CD14-positive monocyte (primary cell): ENCODE measurements at regions not wholly inside any gene's neighbourhood (a gene's known extent, or its start where the extent isn't known, plus 50 kb on each side); places are given as distances from the start of the nearest gene placed in this dataset.

Experiments
- DNase-seq, 3 donors: peaks; one replicate each; pipeline ENCODE4 v3.0.0-alpha.2; 2011 to 2022
- H2AFZ ChIP-seq: 2 replicates; pipeline ENCODE4 v1.6.0; 2012; ENCODE audit warnings: mild to moderate bottlenecking, low read depth, low read length, inconsistent platforms; ENCODE audit not compliant: insufficient read depth, poor library complexity, severe bottlenecking
- H3K27ac ChIP-seq, 2 donors: 1 replicate in 1 of 2; 2 replicates in 1 of 2; pipeline ENCODE4 v1.5.1; 2012 to 2013; ENCODE audit warnings: low read length in 2 of 2, control low read depth in 1 of 2, inconsistent platforms in 1 of 2, low read depth in 1 of 2, mild to moderate bottlenecking in 1 of 2
- H3K27me3 ChIP-seq, 2 donors: one replicate each; pipeline versions ENCODE4 v1.6.0 to v1.6.1; 2011 to 2013; ENCODE audit warnings: low read length in 2 of 2; ENCODE audit not compliant: control insufficient read depth in 2 of 2, insufficient read depth in 2 of 2
- H3K36me3 ChIP-seq, 2 donors: replicated peaks in 1 of 2; 1 replicate in 1 of 2; 2 replicates in 1 of 2; pipeline versions ENCODE4 v1.5.1 to v1.6.1; 2012 to 2013; ENCODE audit warnings: low read length in 2 of 2, control low read depth in 1 of 2, inconsistent platforms in 1 of 2, mild to moderate bottlenecking in 1 of 2; ENCODE audit not compliant: insufficient read depth in 2 of 2, control insufficient read depth in 1 of 2
- H3K4me1 ChIP-seq, 2 donors: 1 replicate in 1 of 2; 2 replicates in 1 of 2; pipeline versions ENCODE4 v1.5.1 to v1.6.1; 2012 to 2013; ENCODE audit warnings: low read length in 2 of 2, control low read depth in 1 of 2, inconsistent platforms in 1 of 2, mild to moderate bottlenecking in 1 of 2, moderate library complexity in 1 of 2; ENCODE audit not compliant: insufficient read depth in 2 of 2, control insufficient read depth in 1 of 2
- H3K4me2 ChIP-seq: replicated peaks from 2 replicates; pipeline ENCODE3; 2012; ENCODE audit warnings: low read length, moderate library complexity, mild to moderate bottlenecking; ENCODE audit not compliant: poor library complexity, severe bottlenecking; ENCODE audit errors: extremely low read depth
- H3K4me3 ChIP-seq, 3 experiments: fragments of 200-600 bp in 1 of 3; sonication (generic) in 1 of 3; replicated peaks in 1 of 3; 1 replicate in 2 of 3; 2 replicates in 1 of 3; pipeline ENCODE4 v1.5.1; 2011 to 2013; ENCODE audit warnings: low read length in 3 of 3, mild to moderate bottlenecking in 3 of 3, control low read depth in 2 of 3, low read depth in 2 of 3, inconsistent platforms in 1 of 3, moderate library complexity in 1 of 3
- H3K79me2 ChIP-seq: 2 replicates; pipeline ENCODE4 v1.6.0; 2012; ENCODE audit warnings: mild to moderate bottlenecking, control low read depth, inconsistent platforms, low read length, moderate library complexity; ENCODE audit not compliant: insufficient read depth
- H3K9ac ChIP-seq: 2 replicates; pipeline ENCODE4 v1.6.0; 2017; ENCODE audit warnings: low read length, mild to moderate bottlenecking; ENCODE audit not compliant: insufficient read depth, poor library complexity, severe bottlenecking
- H3K9me3 ChIP-seq, 2 donors: replicated peaks in 1 of 2; 1 replicate in 1 of 2; 2 replicates in 1 of 2; pipeline versions ENCODE4 v1.5.1 to v1.6.1; 2012 to 2013; ENCODE audit warnings: low read length in 2 of 2, control low read depth in 1 of 2; ENCODE audit not compliant: control insufficient read depth in 1 of 2, insufficient read depth in 1 of 2
- H4K20me1 ChIP-seq: 2 replicates; pipeline ENCODE4 v1.6.0; 2012; ENCODE audit warnings: mild to moderate bottlenecking, low read length, control low read depth, moderate library complexity; ENCODE audit not compliant: insufficient read depth
- H3K27ac Mint-ChIP-seq, 7 donors: one replicate each; pipeline ENCODE4 v1.8.0; 2020; ENCODE audit warnings: mild to moderate bottlenecking in 7 of 7, mixed read lengths in 7 of 7, moderate library complexity in 6 of 7, inconsistent platforms in 2 of 7
- H3K27me3 Mint-ChIP-seq, 3 donors: one replicate each; pipeline ENCODE4 v1.8.0; 2021 to 2022; ENCODE audit warnings: low read depth in 3 of 3, mild to moderate bottlenecking in 3 of 3, mixed read lengths in 3 of 3, moderate library complexity in 3 of 3, inconsistent platforms in 1 of 3
- H3K36me3 Mint-ChIP-seq, 2 donors: one replicate each; pipeline ENCODE4 v1.8.0; 2020; ENCODE audit warnings: mixed read lengths in 2 of 2, inconsistent platforms in 1 of 2, mild to moderate bottlenecking in 1 of 2
- H3K4me1 Mint-ChIP-seq: one replicate; pipeline ENCODE4 v1.8.0; 2020; ENCODE audit warnings: mild to moderate bottlenecking, mixed read lengths
- H3K4me3 Mint-ChIP-seq, 2 donors: one replicate each; pipeline ENCODE4 v1.8.0; 2020; ENCODE audit warnings: mild to moderate bottlenecking in 2 of 2, mixed read lengths in 2 of 2, moderate library complexity in 1 of 2
- H3K9me3 Mint-ChIP-seq, 7 donors: one replicate each; pipeline ENCODE4 v1.8.0; 2020 to 2022; ENCODE audit warnings: mixed read lengths in 7 of 7, mild to moderate bottlenecking in 6 of 7, moderate library complexity in 6 of 7, inconsistent platforms in 2 of 7
- CTCF ChIP-seq: fragments of 200-600 bp; IDR thresholded peaks from one replicate; pipeline ENCODE4 v1.8.0; 2022; ENCODE audit warnings: antibody characterized with exemption, mild to moderate bottlenecking
- WGBS: methylation state at CpG from one replicate; pipeline ENCODE4 v1.1.5; 2013; ENCODE audit warnings: missing lambda C conversion rate; ENCODE audit not compliant: insufficient coverage; 5-methylcytosine and 5-hydroxymethylcytosine counted together
- intact Hi-C, 2 donors: fragments of 100-400 bp; cut with micrococcal nuclease; formaldehyde crosslinking; loops; one replicate each; pipeline versions ENCODE4 v1.15.0 to v1.15.1; 2023

- Histone ChIP-seq H3K4me2 (no peak overlapping the region), H3K27me3 (no peaks in the 10 kb centered on the region), H3K36me3 (no peaks in the 10 kb centered on the region), H3K9me3 (peaks cover 0 to 3% of the 10 kb centered on the region in 2 donors), H3K4me1 (no peaks in the 10 kb centered on the region), H4K20me1 (no peaks in the 10 kb centered on the region), H3K79me2 (no peaks in the 10 kb centered on the region), H3K9ac (no peak overlapping the region), H3K27ac (no peak overlapping the region), H2AFZ (no peak overlapping the region), H3K4me3 (no peak overlapping the region)
- Mint-ChIP-seq H3K4me3 (no peak overlapping the region), H3K27ac (peak overlapping the region in 1 of 7 donors; percentile 51), H3K27me3 (no peaks in the 10 kb centered on the region), H3K36me3 (no peaks in the 10 kb centered on the region), H3K9me3 (peaks cover 0 to 7% (median 2%) of the 10 kb centered on the region in 7 donors), H3K4me1 (no peaks in the 10 kb centered on the region)
- no CpG with 5 or more reads among the region's 1 CpG for WGBS
- intact Hi-C loops = no loop called here
- DNase-seq = no peak
- TF ChIP-seq CTCF = no peak
Observed at GRCh38 chr18:43757273-43757672, 480.0 kb upstream of the SYT4 start.

GRCh38 chr18:43758734-43759133, 481.4 kb upstream of the SYT4 start:
- Mint-ChIP-seq H3K9me3 (peaks cover 0 to 6% (median 3%) of the 10 kb centered on the region in 7 donors), H3K4me3 (no peak overlapping the region), H3K36me3 (no peaks in the 10 kb centered on the region), H3K4me1 (no peaks in the 10 kb centered on the region), H3K27ac (no peak overlapping the region), H3K27me3 (no peaks in the 10 kb centered on the region)
- Histone ChIP-seq H3K9ac (no peak overlapping the region), H3K4me1 (no peaks in the 10 kb centered on the region), H4K20me1 (no peaks in the 10 kb centered on the region), H3K36me3 (no peaks in the 10 kb centered on the region), H2AFZ (no peak overlapping the region), H3K27ac (no peak overlapping the region), H3K4me2 (no peak overlapping the region), H3K79me2 (no peaks in the 10 kb centered on the region), H3K27me3 (no peaks in the 10 kb centered on the region), H3K4me3 (no peak overlapping the region), H3K9me3 (peaks cover 0 to 3% of the 10 kb centered on the region in 2 donors)
- intact Hi-C loops = no loop called here
- TF ChIP-seq CTCF = no peak
- DNase-seq = no peak
